Glutamatergic neuron (in vitro differentiated cells): ENCODE measurements at regions not wholly inside any gene's neighbourhood (a gene's known extent, or its start where the extent isn't known, plus 50 kb on each side); places are given as distances from the start of the nearest gene placed in this dataset.

Experiments
- DNase-seq: peaks from one replicate; pipeline ENCODE4 v3.0.0; 2022
- H3K27ac Mint-ChIP-seq: one replicate; pipeline ENCODE4 v1.8.0; 2020; ENCODE audit warnings: mild to moderate bottlenecking, mixed read lengths, inconsistent platforms; ENCODE audit not compliant: unreplicated experiment
- H3K27me3 Mint-ChIP-seq: one replicate; pipeline ENCODE4 v1.8.0; 2020; ENCODE audit warnings: mild to moderate bottlenecking, moderate library complexity, mixed read lengths, inconsistent platforms; ENCODE audit not compliant: unreplicated experiment
- H3K36me3 Mint-ChIP-seq: one replicate; pipeline ENCODE4 v1.8.0; 2020; ENCODE audit warnings: mild to moderate bottlenecking, mixed read lengths, inconsistent platforms; ENCODE audit not compliant: unreplicated experiment
- H3K4me1 Mint-ChIP-seq: one replicate; pipeline ENCODE4 v1.8.0; 2020; ENCODE audit warnings: mild to moderate bottlenecking, low read depth, mixed read lengths, inconsistent platforms; ENCODE audit not compliant: unreplicated experiment
- H3K4me3 Mint-ChIP-seq: one replicate; pipeline ENCODE4 v1.8.0; 2020; ENCODE audit warnings: mild to moderate bottlenecking, mixed read lengths, inconsistent platforms; ENCODE audit not compliant: unreplicated experiment
- H3K9me3 Mint-ChIP-seq: one replicate; pipeline ENCODE4 v1.8.0; 2020; ENCODE audit warnings: mild to moderate bottlenecking, moderate library complexity, mixed read lengths, inconsistent platforms; ENCODE audit not compliant: unreplicated experiment
- CTCF ChIP-seq: fragments of 200-600 bp; sonication (generic); IDR thresholded peaks from one replicate; pipeline ENCODE4 v1.5.0; 2021; ENCODE audit not compliant: partially characterized antibody, unreplicated experiment

GRCh38 chr4:12963912-12964311 lies 520.2 kb downstream of the RAB28 start:
- H3K9me3 Mint-ChIP-seq, result no peaks in the 10 kb centered on the region
- no peaks in the 10 kb centered on the region for H3K4me1 Mint-ChIP-seq
- H3K4me3 Mint-ChIP-seq, result no peak overlapping the region
- no peak for DNase-seq
- no peak for TF ChIP-seq CTCF
- H3K27me3 Mint-ChIP-seq, result no peaks in the 10 kb centered on the region
- no peaks in the 10 kb centered on the region for H3K36me3 Mint-ChIP-seq
- H3K27ac Mint-ChIP-seq, result no peak overlapping the region

GRCh38 chr4:12963291-12963690 lies 520.8 kb downstream of the RAB28 start:
- H3K9me3 Mint-ChIP-seq, result no peaks in the 10 kb centered on the region
- no peak overlapping the region for H3K4me3 Mint-ChIP-seq
- no peak for DNase-seq
- no peaks in the 10 kb centered on the region for H3K27me3 Mint-ChIP-seq
- H3K27ac Mint-ChIP-seq, result no peak overlapping the region
- H3K4me1 Mint-ChIP-seq, result no peaks in the 10 kb centered on the region
- H3K36me3 Mint-ChIP-seq, result no peaks in the 10 kb centered on the region
- no peak for TF ChIP-seq CTCF

- Mint-ChIP-seq H3K9me3 (no peaks in the 10 kb centered on the region), H3K36me3 (no peaks in the 10 kb centered on the region), H3K27me3 (no peaks in the 10 kb centered on the region), H3K4me3 (no peak overlapping the region), H3K4me1 (no peaks in the 10 kb centered on the region), H3K27ac (no peak overlapping the region)
- DNase-seq, result no peak
- no peak for TF ChIP-seq CTCF
These were observed 522.4 kb downstream of the RAB28 start for GRCh38 chr4:12961713-12962112.

GRCh38 chr4:12958436-12958835 lies 525.7 kb downstream of the RAB28 start:
- Mint-ChIP-seq H3K36me3 (no peaks in the 10 kb centered on the region), H3K9me3 (no peaks in the 10 kb centered on the region), H3K27me3 (no peaks in the 10 kb centered on the region), H3K4me1 (no peaks in the 10 kb centered on the region), H3K27ac (no peak overlapping the region), H3K4me3 (no peak overlapping the region)
- no peak for TF ChIP-seq CTCF
- DNase-seq, result no peak

- no peak for TF ChIP-seq CTCF
- H3K27me3 Mint-ChIP-seq, result no peaks in the 10 kb centered on the region
- H3K36me3 Mint-ChIP-seq, result no peaks in the 10 kb centered on the region
- no peaks in the 10 kb centered on the region for H3K9me3 Mint-ChIP-seq
- no peak overlapping the region for H3K4me3 Mint-ChIP-seq
- no peak overlapping the region for H3K27ac Mint-ChIP-seq
- H3K4me1 Mint-ChIP-seq, result no peaks in the 10 kb centered on the region
- DNase-seq, result no peak
These were observed 527.0 kb downstream of the RAB28 start for GRCh38 chr4:12957108-12957507.
